ENCODE measurements at regions not wholly inside any gene's neighbourhood (a gene's known extent, or its start where the extent isn't known, plus 50 kb on each side); places are given as distances from the start of the nearest gene placed in this dataset.

GRCh38 chr9:89888677-89889076, 283.9 kb downstream of the GADD45G start:
- no peak for TF ChIP-seq CTCF (IDR thresholded peaks at IDR 0.05 in 2 of 3, conservative IDR thresholded peaks at IDR 0.05 in 1 of 3; ENCODE audit: borderline replicate concordance in 1 of 3, insufficient read depth in 1 of 3, low read depth in 2 of 3, low read length in 2 of 3)
- TF ChIP-seq POLR2A (IDR thresholded peaks at IDR 0.05; ENCODE audit: borderline replicate concordance, extremely low read depth, insufficient read depth, insufficient read length): no peak
- TF ChIP-seq, protein P1, sequence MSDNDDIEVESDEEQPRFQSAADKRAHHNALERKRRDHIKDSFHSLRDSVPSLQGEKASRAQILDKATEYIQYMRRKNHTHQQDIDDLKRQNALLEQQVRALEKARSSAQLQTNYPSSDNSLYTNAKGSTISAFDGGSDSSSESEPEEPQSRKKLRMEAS (IDR thresholded peaks at IDR 0.05): no peak
- TF ChIP-seq EZH2 (IDR thresholded peaks at IDR 0.05): no peak
- TF ChIP-seq SIN3A (IDR thresholded peaks at IDR 0.05; ENCODE audit: low read depth): no peak
- TF ChIP-seq JUND (IDR thresholded peaks at IDR 0.05): no peak
- no peak for TF ChIP-seq TCF7L2 (IDR thresholded peaks at IDR 0.05; ENCODE audit: borderline replicate concordance, extremely low read depth, insufficient read depth, insufficient read length)
- TF ChIP-seq FOSL1 (IDR thresholded peaks at IDR 0.05; ENCODE audit: low read depth): no peak
- no peak for TF ChIP-seq POLR2AphosphoS5 (IDR thresholded peaks at IDR 0.05; ENCODE audit: low read depth, low read length)
- TF ChIP-seq ZFX (IDR thresholded peaks at IDR 0.05): no peak
- no peak for TF ChIP-seq REST (IDR thresholded peaks at IDR 0.05; ENCODE audit: low read depth)
- TF ChIP-seq SP1 (IDR thresholded peaks at IDR 0.05; ENCODE audit: low read depth): no peak
- no peak for TF ChIP-seq YY1 (IDR thresholded peaks at IDR 0.05; ENCODE audit: extremely low read depth, insufficient replicate concordance, low read depth, low read length)
- no peak for TF ChIP-seq ZNF274 (IDR thresholded peaks at IDR 0.05; ENCODE audit: low read depth, low read length)
